ENCODE measurements at regions not wholly inside any gene's neighbourhood (a gene's known extent, or its start where the extent isn't known, plus 50 kb on each side); places are given as distances from the start of the nearest gene placed in this dataset.

DNA sequence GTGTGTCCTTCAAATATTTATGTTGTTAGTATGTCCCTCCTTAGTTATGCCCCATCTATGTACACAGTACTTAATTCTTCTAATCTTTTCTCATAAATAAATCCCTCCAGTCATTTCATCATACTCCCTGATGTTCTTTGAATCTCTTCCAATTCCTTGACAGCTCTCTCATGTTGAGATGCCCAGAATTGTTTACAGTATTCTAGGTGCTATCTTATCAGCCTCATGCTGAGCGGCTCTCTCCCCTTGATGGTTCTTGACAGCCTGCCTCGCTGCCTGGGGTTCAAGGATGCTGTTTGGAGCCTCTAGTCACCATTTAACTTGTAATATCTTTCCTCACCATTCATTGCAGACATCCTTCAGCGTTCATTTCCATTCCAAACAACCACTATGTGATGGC is 799.2 kb downstream of the BRINP1 start:
- POLR2A ChIA-PET = no interaction called here
- H3K9me3 Mint-ChIP-seq (ENCODE audit: insufficient read depth) = peaks cover 4% of the 10 kb centered on the region
- no peak overlapping the region for H3K4me3 Mint-ChIP-seq
- ATAC-seq (no peak), DNase-seq (no peak)
- no peaks in the 10 kb centered on the region for H3K4me1 Mint-ChIP-seq (ENCODE audit: low read depth)
- H3K27me3 Mint-ChIP-seq (ENCODE audit: low read depth) = no peaks in the 10 kb centered on the region
- no peaks in the 10 kb centered on the region for H3K36me3 Mint-ChIP-seq (ENCODE audit: low read depth)
- CTCF ChIA-PET = no interaction called here
- H3K27ac Mint-ChIP-seq = no peak overlapping the region

DNA sequence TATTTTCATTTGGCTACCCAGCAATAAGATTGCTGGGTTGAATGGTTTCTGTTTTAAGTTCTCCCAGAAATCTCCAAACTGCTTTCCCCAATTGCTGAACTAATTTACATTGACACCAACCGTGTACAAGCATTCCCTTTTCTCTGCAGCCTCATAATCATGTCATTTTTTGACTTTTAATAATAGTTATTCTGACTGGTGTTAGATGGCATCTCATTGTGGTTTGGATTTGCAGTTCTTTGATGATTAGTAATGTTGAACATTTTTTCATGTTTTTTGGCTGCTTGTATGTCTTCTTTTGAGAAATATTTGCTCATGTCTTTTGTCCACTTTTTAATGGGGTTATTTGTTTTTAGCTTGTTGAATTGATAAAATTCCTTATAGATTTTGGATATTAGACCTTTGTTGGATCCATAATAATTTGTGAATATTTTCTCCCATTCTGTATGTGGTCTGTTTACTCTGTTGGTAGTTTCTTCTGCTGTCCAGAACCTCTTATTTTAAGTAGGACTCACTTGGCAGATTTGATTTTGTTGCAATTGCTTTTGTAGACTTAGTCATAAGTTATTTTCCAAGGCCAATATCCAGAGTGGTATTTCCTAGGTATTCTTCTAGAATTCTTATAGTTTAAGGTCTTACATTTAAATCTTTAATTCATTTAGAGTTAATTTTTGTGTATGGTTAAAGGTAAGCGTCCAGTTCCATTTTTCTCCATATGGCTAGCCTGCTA is 793.7 kb downstream of the BRINP1 start:
- ATAC-seq (no peak), DNase-seq (no peak)
- POLR2A ChIA-PET = no interaction called here
- Mint-ChIP-seq H3K9me3 (ENCODE audit: insufficient read depth) (peaks cover 13% of the 10 kb centered on the region), H3K27ac (no peak overlapping the region), H3K36me3 (ENCODE audit: low read depth) (no peaks in the 10 kb centered on the region), H3K27me3 (ENCODE audit: low read depth) (no peaks in the 10 kb centered on the region), H3K4me1 (ENCODE audit: low read depth) (no peaks in the 10 kb centered on the region), H3K4me3 (no peak overlapping the region)
- CTCF ChIA-PET = no interaction called here

DNA sequence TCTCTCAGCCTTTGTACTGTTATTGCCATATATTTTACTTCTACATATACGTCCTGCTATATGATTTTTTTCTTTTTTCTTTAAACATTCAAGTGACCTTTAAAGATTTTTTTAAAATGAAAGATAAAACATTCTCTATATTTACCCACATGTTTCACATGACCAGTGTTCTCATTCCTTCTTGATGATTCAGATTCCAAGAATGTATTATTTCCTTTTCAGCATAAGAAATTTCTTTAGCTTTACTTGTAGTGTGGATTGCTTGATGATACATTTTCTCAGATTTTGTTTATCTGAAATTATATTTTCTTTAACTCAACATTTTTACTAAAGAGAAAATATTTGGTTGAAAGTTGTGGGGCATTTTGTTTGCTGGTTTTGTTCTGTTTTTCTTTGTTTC is 792.1 kb downstream of the BRINP1 start:
- Mint-ChIP-seq H3K4me3 (no peak overlapping the region), H3K4me1 (ENCODE audit: low read depth) (no peaks in the 10 kb centered on the region), H3K36me3 (ENCODE audit: low read depth) (no peaks in the 10 kb centered on the region), H3K27ac (no peak overlapping the region), H3K27me3 (ENCODE audit: low read depth) (no peaks in the 10 kb centered on the region), H3K9me3 (ENCODE audit: insufficient read depth) (peaks cover 13% of the 10 kb centered on the region)
- ChIA-PET POLR2A (no interaction called here), CTCF (no interaction called here)
- ATAC-seq (no peak), DNase-seq (no peak)

DNA sequence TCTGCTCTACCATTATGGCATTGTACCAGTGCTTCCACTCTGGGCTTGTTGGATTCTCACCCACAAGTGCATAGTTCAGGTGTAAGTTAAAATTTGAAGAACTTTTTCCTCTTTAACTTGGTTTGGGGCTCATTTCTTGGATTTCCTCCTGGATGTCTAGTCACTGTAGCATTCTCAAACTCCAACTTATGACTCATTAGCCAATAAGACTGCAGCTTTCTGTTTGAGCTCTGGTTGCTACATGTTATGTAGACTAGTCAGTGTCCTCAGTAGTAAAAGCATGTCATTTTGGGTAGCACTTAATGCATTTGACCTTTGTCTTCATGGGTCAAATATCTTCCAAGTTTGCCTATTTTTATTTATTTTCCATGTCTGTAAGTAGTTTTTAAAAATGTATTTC is 790.8 kb downstream of the BRINP1 start:
- Mint-ChIP-seq H3K36me3 (ENCODE audit: low read depth) (no peaks in the 10 kb centered on the region), H3K4me1 (ENCODE audit: low read depth) (no peaks in the 10 kb centered on the region), H3K27ac (no peak overlapping the region), H3K4me3 (no peak overlapping the region), H3K9me3 (ENCODE audit: insufficient read depth) (peaks cover 18% of the 10 kb centered on the region), H3K27me3 (ENCODE audit: low read depth) (no peaks in the 10 kb centered on the region)
- no peak for ATAC-seq
- no peak for DNase-seq
- ChIA-PET POLR2A (no interaction called here), CTCF (no interaction called here)

DNA sequence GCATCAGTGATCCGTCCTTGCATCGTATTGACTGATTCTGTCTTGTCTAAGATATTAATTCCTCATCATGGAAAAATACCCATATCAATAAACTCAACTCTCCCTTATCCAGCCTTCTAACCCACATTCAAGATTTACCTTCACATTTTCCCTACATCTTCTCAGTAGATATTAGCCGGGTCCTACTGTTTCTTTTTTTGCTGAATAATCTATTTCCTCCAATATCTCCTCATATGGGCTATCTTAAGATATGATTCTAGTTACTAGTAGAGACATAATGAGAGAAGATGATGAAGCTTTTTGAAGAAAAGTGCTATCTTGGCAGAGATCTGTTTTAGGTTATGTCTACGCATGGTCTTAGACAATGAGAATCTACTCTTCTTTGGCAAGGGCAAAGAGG is 785.8 kb downstream of the BRINP1 start:
- no peak overlapping the region for H3K4me3 Mint-ChIP-seq
- no peaks in the 10 kb centered on the region for H3K36me3 Mint-ChIP-seq (ENCODE audit: low read depth)
- ChIA-PET POLR2A (no interaction called here), CTCF (no interaction called here)
- H3K4me1 Mint-ChIP-seq (ENCODE audit: low read depth) = no peaks in the 10 kb centered on the region
- ATAC-seq (no peak), DNase-seq (no peak)
- no peak overlapping the region for H3K27ac Mint-ChIP-seq
- no peaks in the 10 kb centered on the region for H3K27me3 Mint-ChIP-seq (ENCODE audit: low read depth)
- peaks cover 13% of the 10 kb centered on the region for H3K9me3 Mint-ChIP-seq (ENCODE audit: insufficient read depth)

DNA sequence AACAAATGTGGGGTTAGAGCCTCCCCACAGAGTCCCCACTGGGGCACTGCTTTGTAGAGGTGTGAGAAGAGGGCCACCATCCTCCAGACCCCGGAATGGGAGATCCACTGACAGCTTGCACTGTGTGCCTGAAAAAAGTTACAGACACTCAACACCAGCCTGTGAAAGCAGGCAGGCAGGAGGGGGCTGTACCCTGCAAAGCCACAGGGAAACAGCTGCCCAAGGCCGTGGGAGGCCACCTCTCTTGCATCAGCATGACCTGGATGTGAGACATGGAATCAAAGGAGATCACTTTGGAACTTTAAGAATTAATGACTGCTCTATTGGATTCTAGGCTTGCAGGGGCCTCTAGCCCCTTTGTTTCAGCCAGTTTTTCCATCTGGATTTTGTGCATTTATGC is 782.3 kb downstream of the BRINP1 start:
- H3K4me3 Mint-ChIP-seq = no peak overlapping the region
- ATAC-seq = no peak
- no peaks in the 10 kb centered on the region for H3K27me3 Mint-ChIP-seq (ENCODE audit: low read depth)
- DNase-seq = no peak
- POLR2A ChIA-PET = no interaction called here
- no peaks in the 10 kb centered on the region for H3K4me1 Mint-ChIP-seq (ENCODE audit: low read depth)
- no peaks in the 10 kb centered on the region for H3K36me3 Mint-ChIP-seq (ENCODE audit: low read depth)
- no peak overlapping the region for H3K27ac Mint-ChIP-seq
- CTCF ChIA-PET = no interaction called here
- H3K9me3 Mint-ChIP-seq (ENCODE audit: insufficient read depth) = peaks cover 13% of the 10 kb centered on the region

DNA sequence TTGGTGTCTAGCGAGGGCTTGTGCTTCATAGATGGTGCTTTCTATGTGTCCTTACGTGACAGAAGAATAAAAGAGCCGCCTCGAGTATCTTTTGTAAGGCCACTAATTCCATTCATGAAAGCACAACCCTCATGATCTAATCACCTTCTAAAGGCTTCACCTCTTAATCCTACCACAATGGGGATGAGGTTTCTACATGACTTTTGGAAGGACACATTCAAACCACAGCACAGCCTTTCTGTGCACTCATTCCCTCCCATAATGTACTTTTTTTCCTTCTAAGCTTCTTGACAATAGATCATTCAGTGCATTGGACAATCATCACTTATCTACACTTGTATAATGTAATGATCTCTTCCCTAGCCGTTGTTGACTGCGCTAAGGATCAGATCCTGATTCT is 774.8 kb downstream of the BRINP1 start:
- no peak overlapping the region for H3K4me3 Mint-ChIP-seq
- no peaks in the 10 kb centered on the region for H3K9me3 Mint-ChIP-seq (ENCODE audit: insufficient read depth)
- CTCF ChIA-PET = no interaction called here
- no peak overlapping the region for H3K27ac Mint-ChIP-seq
- POLR2A ChIA-PET = no interaction called here
- no peaks in the 10 kb centered on the region for H3K27me3 Mint-ChIP-seq (ENCODE audit: low read depth)
- ATAC-seq (no peak), DNase-seq (no peak)
- H3K36me3 Mint-ChIP-seq (ENCODE audit: low read depth) = no peaks in the 10 kb centered on the region
- H3K4me1 Mint-ChIP-seq (ENCODE audit: low read depth) = no peaks in the 10 kb centered on the region

DNA sequence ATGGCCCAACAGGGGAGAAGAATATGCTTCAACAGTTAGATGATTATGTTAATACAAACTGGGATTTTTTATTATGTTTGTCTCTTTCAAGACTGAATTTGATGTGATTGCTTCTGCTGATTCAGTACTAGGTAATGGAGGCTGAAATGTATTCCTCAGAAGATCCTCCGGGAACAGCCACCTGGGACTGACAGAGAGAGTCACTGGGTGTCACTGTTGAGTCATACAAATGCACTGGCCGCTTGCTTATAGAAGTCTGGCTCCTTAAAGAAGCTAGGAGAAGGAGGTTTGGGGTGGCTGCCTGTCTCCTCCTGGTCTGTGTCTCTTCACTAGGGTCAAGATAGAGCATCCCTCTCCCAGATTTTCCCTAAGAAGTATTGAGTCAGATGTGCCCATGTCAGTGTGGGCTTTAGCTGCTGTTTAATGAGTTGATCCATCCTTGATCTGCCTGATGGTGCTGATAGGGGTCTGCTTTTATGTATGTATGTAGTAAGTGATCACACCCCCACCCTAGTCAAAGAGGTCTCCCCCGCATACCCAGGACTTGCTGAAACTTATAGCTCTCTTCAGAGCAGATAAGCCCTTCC is 773.4 kb downstream of the BRINP1 start:
- no peaks in the 10 kb centered on the region for H3K4me1 Mint-ChIP-seq (ENCODE audit: low read depth)
- no peak overlapping the region for H3K27ac Mint-ChIP-seq
- ChIA-PET CTCF (no interaction called here), POLR2A (no interaction called here)
- no peaks in the 10 kb centered on the region for H3K9me3 Mint-ChIP-seq (ENCODE audit: insufficient read depth)
- H3K36me3 Mint-ChIP-seq (ENCODE audit: low read depth) = no peaks in the 10 kb centered on the region
- no peak overlapping the region for H3K4me3 Mint-ChIP-seq
- no peaks in the 10 kb centered on the region for H3K27me3 Mint-ChIP-seq (ENCODE audit: low read depth)
- DNase-seq = no peak
- no peak for ATAC-seq

DNA sequence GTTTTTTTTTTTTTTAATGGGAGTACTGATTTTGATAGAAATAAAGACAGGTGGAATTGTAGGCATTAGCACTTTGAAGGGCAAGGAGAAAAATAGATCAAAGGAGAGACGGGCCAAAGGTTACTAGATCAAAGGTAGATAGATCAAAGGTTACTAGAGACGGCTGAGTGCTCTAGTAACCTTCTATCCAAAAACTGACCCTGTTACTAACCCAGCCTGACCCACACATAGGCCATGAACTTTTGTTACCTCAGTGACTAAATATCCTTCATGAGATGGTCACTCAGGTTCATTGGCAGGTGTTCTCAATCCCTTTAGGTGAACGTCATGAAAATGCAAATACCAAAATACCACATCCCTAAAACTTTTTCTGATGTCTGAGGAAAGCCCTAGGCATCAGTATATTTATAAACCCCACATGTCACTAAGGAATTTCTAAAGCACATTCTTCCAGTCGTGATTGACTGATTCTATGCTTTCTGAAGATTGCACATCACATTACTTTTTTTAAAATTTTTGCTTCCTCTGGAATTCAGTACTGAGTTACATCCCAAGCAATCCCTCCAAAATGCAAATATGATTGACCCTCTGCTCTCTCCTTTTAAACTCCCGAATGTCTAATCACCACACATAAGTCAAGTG is 772.7 kb downstream of the BRINP1 start:
- H3K4me1 Mint-ChIP-seq (ENCODE audit: low read depth) = no peaks in the 10 kb centered on the region
- CTCF ChIA-PET = no interaction called here
- H3K36me3 Mint-ChIP-seq (ENCODE audit: low read depth) = no peaks in the 10 kb centered on the region
- H3K9me3 Mint-ChIP-seq (ENCODE audit: insufficient read depth) = no peaks in the 10 kb centered on the region
- no peak for DNase-seq
- no peak for ATAC-seq
- POLR2A ChIA-PET = no interaction called here
- H3K27ac Mint-ChIP-seq = no peak overlapping the region
- no peaks in the 10 kb centered on the region for H3K27me3 Mint-ChIP-seq (ENCODE audit: low read depth)
- no peak overlapping the region for H3K4me3 Mint-ChIP-seq

DNA sequence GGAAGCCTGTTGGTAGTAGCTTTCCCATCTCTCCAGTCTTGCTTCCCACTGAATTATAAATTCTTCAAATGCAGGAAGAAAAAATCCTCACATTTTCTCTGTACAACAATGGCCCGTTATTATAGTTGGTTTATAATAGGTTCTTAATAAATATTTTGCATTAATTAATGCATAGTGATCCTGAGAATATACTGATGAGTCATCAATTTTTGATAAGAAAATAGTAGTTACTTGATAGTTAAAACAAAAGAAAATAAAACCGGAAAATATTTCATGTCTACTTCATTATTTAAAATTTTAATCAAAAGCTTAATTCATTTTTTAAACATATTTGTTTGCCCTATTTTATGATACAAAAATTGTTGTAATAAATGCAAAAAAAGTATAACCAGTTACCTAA is 762.6 kb downstream of the BRINP1 start:
- Mint-ChIP-seq H3K4me3 (no peak overlapping the region), H3K27ac (no peak overlapping the region), H3K9me3 (ENCODE audit: insufficient read depth) (peaks cover 4% of the 10 kb centered on the region), H3K4me1 (ENCODE audit: low read depth) (no peaks in the 10 kb centered on the region), H3K27me3 (ENCODE audit: low read depth) (no peaks in the 10 kb centered on the region), H3K36me3 (ENCODE audit: low read depth) (no peaks in the 10 kb centered on the region)
- no peak for ATAC-seq
- CTCF ChIA-PET = no interaction called here
- POLR2A ChIA-PET = no interaction called here
- DNase-seq = no peak

DNA sequence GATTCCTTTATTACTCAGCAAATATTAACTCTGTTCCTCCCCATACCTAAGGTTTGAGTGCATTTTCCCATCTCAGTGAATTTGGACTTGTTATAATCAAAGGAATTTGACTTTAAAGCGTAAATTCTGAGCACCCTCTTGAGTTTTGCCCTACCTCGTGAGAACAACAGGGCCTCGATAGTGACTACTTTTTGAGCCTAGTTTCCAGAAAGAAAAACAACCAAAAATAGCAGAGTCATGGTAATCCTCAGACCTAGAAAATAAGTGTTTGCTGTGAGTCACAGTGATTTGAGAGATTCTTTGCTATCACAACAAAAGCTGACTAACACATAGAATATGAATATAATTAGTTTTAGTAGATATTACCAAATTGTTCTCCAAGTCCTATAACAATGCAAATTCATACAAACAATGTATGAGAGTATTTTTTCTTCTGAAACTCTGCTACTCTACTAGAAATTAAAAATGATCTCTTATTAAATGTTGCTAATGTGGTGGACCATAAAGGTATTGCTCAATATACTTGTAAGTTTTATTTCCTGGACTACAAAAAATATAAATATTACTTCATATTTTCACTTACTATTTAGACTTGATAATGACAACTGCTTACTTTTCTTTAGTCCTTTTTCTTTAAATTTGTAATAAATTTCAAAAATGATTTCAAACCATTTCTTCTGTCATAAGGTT is 759.7 kb downstream of the BRINP1 start:
- ChIA-PET CTCF (no interaction called here), POLR2A (no interaction called here)
- DNase-seq = no peak
- Mint-ChIP-seq H3K4me1 (ENCODE audit: low read depth) (no peaks in the 10 kb centered on the region), H3K27me3 (ENCODE audit: low read depth) (no peaks in the 10 kb centered on the region), H3K9me3 (ENCODE audit: insufficient read depth) (peaks cover 1% of the 10 kb centered on the region), H3K27ac (no peak overlapping the region), H3K4me3 (no peak overlapping the region), H3K36me3 (ENCODE audit: low read depth) (no peaks in the 10 kb centered on the region)
- ATAC-seq = no peak

DNA sequence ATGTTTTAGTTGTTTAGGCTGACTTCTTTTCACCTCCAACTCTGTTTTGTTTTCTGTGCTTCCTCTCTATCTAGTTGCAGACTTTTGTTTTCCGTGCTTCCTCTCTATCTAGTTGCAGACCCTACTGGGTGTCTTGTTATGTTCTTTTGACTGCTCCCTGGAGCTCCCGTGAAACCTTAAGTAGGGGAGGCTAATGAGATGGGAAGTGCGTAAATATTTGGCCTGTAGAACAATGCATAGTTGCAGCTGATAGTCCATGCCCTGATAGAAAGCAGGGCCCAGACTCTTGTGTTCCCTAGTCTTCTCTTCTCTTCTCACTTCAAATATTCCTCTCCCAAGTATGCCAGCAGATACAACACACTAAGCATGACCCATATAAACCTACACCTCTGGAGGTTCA is 757.0 kb downstream of the BRINP1 start:
- Mint-ChIP-seq H3K4me3 (no peak overlapping the region), H3K4me1 (ENCODE audit: low read depth) (no peaks in the 10 kb centered on the region), H3K36me3 (ENCODE audit: low read depth) (no peaks in the 10 kb centered on the region), H3K27me3 (ENCODE audit: low read depth) (no peaks in the 10 kb centered on the region), H3K27ac (no peak overlapping the region), H3K9me3 (ENCODE audit: insufficient read depth) (peaks cover 8% of the 10 kb centered on the region)
- ATAC-seq (no peak), DNase-seq (no peak)
- POLR2A ChIA-PET = no interaction called here
- CTCF ChIA-PET = no interaction called here

All from activated CD8-positive, alpha-beta T cell treated with anti-CD3 and anti-CD28 coated beads, Interleukin-2, amount 10 ng/mL, durations not matched to agents 7 days and 5 days (primary cell).